ENCODE measurements at regions not wholly inside any gene's neighbourhood (a gene's known extent, or its start where the extent isn't known, plus 50 kb on each side); places are given as distances from the start of the nearest gene placed in this dataset.
"Not testable (repeated sequence)": the region's sequence is repeated elsewhere in the genome, so short reads cannot be mapped to it uniquely, and the experiment has no call there.

DNA sequence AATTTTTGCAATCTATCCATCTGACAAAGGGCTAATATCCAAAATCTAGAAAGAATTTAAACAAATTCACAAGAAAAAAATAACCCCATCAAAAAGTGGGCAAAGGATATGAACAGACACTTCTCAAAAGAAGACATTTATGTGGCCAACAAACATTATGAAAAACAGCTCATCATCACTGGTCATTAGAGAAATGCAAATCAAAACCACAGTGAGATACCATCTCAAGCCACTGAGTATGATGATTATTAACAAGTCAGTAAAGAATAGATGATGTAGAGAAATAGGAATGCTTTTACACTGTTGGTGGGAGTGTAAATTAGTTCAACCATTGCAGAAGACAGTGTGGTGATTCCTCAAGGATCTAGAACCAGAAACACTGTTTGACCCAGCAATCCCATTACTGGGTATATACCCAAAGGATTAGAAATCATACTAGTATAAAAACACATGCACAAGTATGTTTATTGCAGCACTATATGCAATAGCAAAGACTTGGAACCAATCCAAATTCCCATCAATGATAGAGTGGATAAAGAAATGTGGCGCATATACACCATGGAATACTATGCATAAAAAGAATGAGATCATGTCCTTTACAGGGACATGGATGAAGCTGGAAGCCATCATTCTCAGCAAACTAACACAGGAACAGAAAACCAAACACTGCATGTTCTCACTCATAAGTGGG is 96.1 kb downstream of the POSTN start:
- TF ChIP-seq CTCF, POLR2A (IDR thresholded peaks at IDR 0.05): not testable (repeated sequence)

Measured in esophagus squamous epithelium (tissue), 4 donors.